Heart right ventricle (tissue), 16 donors: ENCODE measurements at regions not wholly inside any gene's neighbourhood (a gene's known extent, or its start where the extent isn't known, plus 50 kb on each side); places are given as distances from the start of the nearest gene placed in this dataset.

ENCODE experiments used
- ATAC-seq, 8 donors: fragments of 200-7000 bp; cut with Tn5 transposase; one replicate each; pipeline ENCODE4 v1.9.1; 2020; ENCODE audit warnings: mild to moderate bottlenecking in 8 of 8, moderate library complexity in 8 of 8, moderate number of reproducible peaks in 1 of 8
- DNase-seq, 2 donors: peaks; one replicate each; pipeline ENCODE4 v3.0.0-alpha.2; 2020
- H3K27ac ChIP-seq, 10 donors: fragments of 200-600 bp; sonication (generic) in 2 of 10; one replicate each; pipeline versions ENCODE4 v1.5.0 to v1.8.0; 2020 to 2022; ENCODE audit warnings: mild to moderate bottlenecking in 3 of 10
- H3K27me3 ChIP-seq, 7 donors: fragments of 200-600 bp; one replicate each; pipeline ENCODE4 v1.8.0; 2021 to 2022; ENCODE audit warnings: mild to moderate bottlenecking in 2 of 7
- H3K36me3 ChIP-seq, 9 donors: fragments of 200-600 bp; sonication (generic) in 1 of 9; one replicate each; pipeline versions ENCODE4 v1.5.0 to v1.8.0; 2020 to 2022; ENCODE audit warnings: mild to moderate bottlenecking in 2 of 9
- H3K4me1 ChIP-seq, 9 donors: fragments of 200-600 bp; sonication (generic) in 1 of 9; one replicate each; pipeline versions ENCODE4 v1.5.0 to v1.8.0; 2020 to 2022; ENCODE audit warnings: mild to moderate bottlenecking in 4 of 9
- H3K4me3 ChIP-seq, 10 donors: fragments of 200-600 bp; sonication (generic) in 2 of 10; one replicate each; pipeline versions ENCODE4 v1.5.0 to v1.8.0; 2020 to 2022; ENCODE audit warnings: mild to moderate bottlenecking in 7 of 10, moderate library complexity in 2 of 10
- H3K9me3 ChIP-seq, 11 donors: fragments of 200-600 bp in 10 of 11; sonication (generic) in 2 of 11; one replicate each; pipeline versions ENCODE4 v1.5.0 to v1.8.0; 2013 to 2022; ENCODE audit warnings: mild to moderate bottlenecking in 2 of 11, control low read depth in 1 of 11, moderate library complexity in 1 of 11
- CTCF ChIP-seq, 9 donors: fragments of 200-600 bp; sonication (generic) in 2 of 9; IDR thresholded peaks; one replicate each; pipeline versions ENCODE4 v1.5.0 to v1.8.0; 2021 to 2022; ENCODE audit warnings: antibody characterized with exemption in 9 of 9, mild to moderate bottlenecking in 5 of 9, moderate library complexity in 1 of 9
- WGBS, 2 donors: extraction: QIAGEN DNeasy Blood & Tissue Kit; methylation state at CpG; one replicate each; pipeline ENCODE4 v1.1.7; 2013; ENCODE audit warnings: inconsistent platforms in 1 of 2; 5-methylcytosine and 5-hydroxymethylcytosine counted together
- intact Hi-C, 10 donors: fragments of 100-400 bp; cut with DNase I; formaldehyde crosslinking; loops; one replicate each; pipeline versions ENCODE4 v1.11.1 to v1.14.2; 2022
- donor health status: Arrhythmogenic right ventricular cardiomyopathy.
- donor health status: ischemic (EF 13 %, LVEDD 7.1; RV severe dilation, severe dysfunction).
- donor health status: healthy with polysubstance abuse.
- donor health status: DM: no; HTN: yes; CAD: no.
- donor health status: DM: no; HTN: no; CAD: no.
- donor health status: ischemic (EF 25% LVEDD 6.9; RV normal size, moderate dysfunction).
- donor health status: ischemic (EF 25% LVEDD 5.7; RV mildly dilated, moderate dysfunction).
- donor health status: healthy.
- donor health status: DM: yes; HTN: yes; CAD: no.
- donor health status: Ischemic cardiomyopathy.
- donor health status: ischemic (EF 35%, LVEDD 5.7; RV mildly dilated, moderate dysfunction).
- donor health status: nonischemic (EF 11% LVEDD 7.7; RV severe dilation, severe dysfunction).
- donor health status: DM: yes; HTN: yes; CAD: no.
- donor health status: PGD.
- donor health status: ischemic (EF 29% LVEDD 5.4; RV normal size, mild dysfunction).
- donor health status: nonischemic (EF 23%, LVEDD 6.1; RV moderate dilation, normal function).

DNA sequence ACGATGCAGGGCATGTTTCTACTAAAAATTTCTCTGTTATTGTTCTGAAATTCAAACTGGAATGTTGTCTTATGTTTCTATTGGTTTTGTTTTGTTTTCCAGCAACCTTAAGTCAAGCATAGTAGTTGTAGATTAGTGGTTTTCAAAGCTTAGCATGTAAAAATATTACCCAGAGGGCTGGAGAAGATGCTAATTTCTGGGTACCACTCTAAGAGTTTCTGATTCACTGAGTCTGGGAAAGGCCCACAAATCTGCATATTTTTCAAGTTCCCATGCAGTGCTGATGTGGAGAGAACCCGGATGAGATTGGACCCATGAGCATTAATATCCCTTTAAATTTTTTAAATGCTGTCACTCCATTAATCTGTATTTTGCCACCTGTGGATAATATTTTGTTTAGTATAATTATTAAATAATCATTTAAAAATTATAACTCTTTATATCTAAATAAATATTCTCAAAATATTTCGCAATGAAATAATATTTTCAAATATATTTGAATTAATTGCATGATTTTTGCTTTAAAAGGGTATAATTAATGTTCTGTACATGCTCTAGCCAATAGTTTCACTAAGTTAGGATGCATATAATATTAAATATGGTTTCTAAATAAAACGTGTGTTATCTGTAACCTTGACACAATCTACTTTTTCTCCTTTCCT lies 1274.7 kb upstream of the CADM2 start:
- no peak for DNase-seq
- intact Hi-C loops: no loop called here
- Histone ChIP-seq H3K4me3 (no peak overlapping the region), H3K36me3 (no peaks in the 10 kb centered on the region), H3K9me3 (peaks cover 0 to 40% (median 3%) of the 10 kb centered on the region in 11 donors), H3K4me1 (no peaks in the 10 kb centered on the region), H3K27ac (no peak overlapping the region), H3K27me3 (no peaks in the 10 kb centered on the region)
- no peak for TF ChIP-seq CTCF (IDR thresholded peaks at IDR 0.05)
- 57% methylated on average over 4 of the region's 4 CpGs for WGBS, 2 donors
- no peak for ATAC-seq

DNA sequence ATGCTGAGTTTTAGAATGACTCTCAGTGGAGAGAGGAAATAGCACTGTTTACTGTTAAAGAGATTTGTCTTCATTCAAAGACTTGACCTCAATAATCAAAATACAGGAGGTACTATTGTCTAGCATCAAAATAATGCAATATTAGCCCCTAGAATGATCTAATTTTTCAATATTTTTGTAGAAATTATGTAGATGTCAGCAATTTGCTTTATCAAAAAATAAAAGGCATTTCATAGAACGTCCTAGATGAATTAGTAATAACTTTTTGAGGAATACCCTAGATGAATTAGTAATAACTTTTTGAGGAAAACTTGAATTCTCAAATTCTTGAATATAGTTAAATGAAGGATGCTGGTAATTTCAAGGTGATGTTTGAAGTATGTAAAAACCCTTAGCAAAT lies 1252.1 kb upstream of the CADM2 start:
- Histone ChIP-seq H3K9me3 (peaks cover 0 to 19% (median 0%) of the 10 kb centered on the region in 11 donors), H3K4me3 (no peak overlapping the region), H3K27me3 (no peaks in the 10 kb centered on the region), H3K36me3 (no peaks in the 10 kb centered on the region), H3K27ac (no peak overlapping the region), H3K4me1 (no peaks in the 10 kb centered on the region)
- WGBS, 2 donors: 23 to 25% methylated on average over 1 of the region's 1 CpG
- no peak for DNase-seq
- ATAC-seq: no peak
- intact Hi-C loops: no loop called here
- no peak for TF ChIP-seq CTCF (IDR thresholded peaks at IDR 0.05)

- intact Hi-C loops: no loop called here
- Histone ChIP-seq H3K9me3 (peaks cover 0 to 1% (median 0%) of the 10 kb centered on the region in 11 donors), H3K27me3 (no peaks in the 10 kb centered on the region), H3K4me1 (no peaks in the 10 kb centered on the region), H3K4me3 (no peak overlapping the region), H3K27ac (no peak overlapping the region), H3K36me3 (no peaks in the 10 kb centered on the region)
- WGBS, 2 donors: 41 to 58% methylated on average over 5 of the region's 5 CpGs
- no peak for TF ChIP-seq CTCF (IDR thresholded peaks at IDR 0.05)
- no peak for ATAC-seq
- DNase-seq: no peak
Observed at GRCh38 chr3:83715307-83715706, 1243.5 kb upstream of the CADM2 start.

DNA sequence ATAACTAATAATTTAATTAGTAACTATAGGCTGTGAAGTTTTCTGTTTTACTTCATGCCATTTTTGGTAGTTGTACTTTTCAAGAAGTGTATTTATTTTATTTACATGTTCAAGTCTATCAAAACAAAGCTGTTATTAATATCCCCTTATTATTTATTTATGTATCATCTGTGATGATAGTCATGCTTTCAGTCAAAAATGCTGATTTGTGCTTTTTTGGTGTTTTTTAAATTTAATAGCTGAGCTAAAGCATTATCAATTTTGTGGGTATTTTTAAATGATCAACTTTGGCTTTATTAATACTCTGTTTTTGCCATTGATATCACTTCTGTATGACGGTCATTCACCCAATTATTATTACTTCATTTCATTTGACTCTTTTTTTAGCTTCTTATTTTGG lies 1229.2 kb upstream of the CADM2 start:
- no peak for TF ChIP-seq CTCF (IDR thresholded peaks at IDR 0.05)
- intact Hi-C loops: no loop called here
- WGBS, 2 donors: 74 to 80% methylated on average over 1 of the region's 1 CpG
- H3K4me1 ChIP-seq: no peaks in the 10 kb centered on the region
- DNase-seq (no peak), ATAC-seq (no peak)
- no peaks in the 10 kb centered on the region for H3K27me3 ChIP-seq
- peaks cover 0 to 46% (median 9%) of the 10 kb centered on the region in 11 donors for H3K9me3 ChIP-seq
- no peaks in the 10 kb centered on the region for H3K36me3 ChIP-seq
- no peak overlapping the region for H3K27ac ChIP-seq
- H3K4me3 ChIP-seq: no peak overlapping the region
